Right lobe of liver (tissue), 6 donors: ENCODE measurements at regions not wholly inside any gene's neighbourhood (a gene's known extent, or its start where the extent isn't known, plus 50 kb on each side); places are given as distances from the start of the nearest gene placed in this dataset.

ENCODE experiments used
- ATAC-seq, 4 donors: fragments of 200-7000 bp; cut with Tn5 transposase; one replicate each; pipeline ENCODE4 v1.9.1; 2020; ENCODE audit warnings: mild to moderate bottlenecking in 4 of 4, moderate library complexity in 4 of 4
- DNase-seq, 3 donors: peaks; one replicate each; pipeline ENCODE4 v3.0.0-alpha.2; 2020
- H3K27ac ChIP-seq, 3 donors: fragments of 200-600 bp; one replicate each; pipeline ENCODE4 v1.8.0; 2022
- H3K27me3 ChIP-seq, 2 donors: fragments of 200-600 bp; one replicate each; pipeline ENCODE4 v1.8.0; 2022
- H3K36me3 ChIP-seq, 4 donors: fragments of 200-600 bp; sonication (generic) in 1 of 4; one replicate each; pipeline versions ENCODE4 v1.5.1 to v1.8.0; 2017 to 2022; ENCODE audit warnings: control low read depth in 1 of 4
- H3K4me1 ChIP-seq, 4 donors: fragments of 200-600 bp; sonication (generic) in 1 of 4; one replicate each; pipeline versions ENCODE4 v1.5.1 to v1.8.0; 2017 to 2022; ENCODE audit warnings: control low read depth in 1 of 4
- H3K4me3 ChIP-seq, 3 donors: fragments of 200-600 bp; one replicate each; pipeline ENCODE4 v1.8.0; 2022
- H3K9me3 ChIP-seq, 4 donors: fragments of 200-600 bp; sonication (generic) in 1 of 4; one replicate each; pipeline versions ENCODE4 v1.5.1 to v1.8.0; 2017 to 2022; ENCODE audit warnings: control low read depth in 1 of 4
- POLR2A ChIP-seq: fragments of 450-650 bp; IDR thresholded peaks from one replicate; pipeline ENCODE4 v1.6.1; 2017; ENCODE audit warnings: antibody characterized with exemption, mild to moderate bottlenecking
- WGBS: methylation state at CpG from one replicate; pipeline ENCODE4 v1.1.6; 2018; ENCODE audit warnings: low coverage, low lambda C conversion rate; ENCODE audit not compliant: insufficient coverage; ENCODE audit errors: missing lambda C conversion rate; 5-methylcytosine and 5-hydroxymethylcytosine counted together
- intact Hi-C, 2 donors: fragments of 100-400 bp; cut with DNase I; formaldehyde crosslinking; loops; one replicate each; pipeline versions ENCODE4 v1.11.2 to v1.14.1; 2022
- TF ChIP-seq, protein P1 (sequence below), 4 donors: fragments of 200-600 bp in 3 of 4; fragments of 450-650 bp in 1 of 4; IDR thresholded peaks; one replicate each; pipeline versions ENCODE4 v1.5.1 to v1.8.0; 2016 to 2022; ENCODE audit warnings: antibody characterized with exemption in 4 of 4, mild to moderate bottlenecking in 2 of 4
- donor health status: DM: no; HTN: yes; CAD: no.
- donor health status: DM: no; HTN: no; CAD: no.
- donor health status: DM: no; HTN: no; CAD: no.
- donor health status: DM: no; HTN: yes; CAD: no.
- donor health status: DM: no; HTN: yes; CAD: no.

DNA sequence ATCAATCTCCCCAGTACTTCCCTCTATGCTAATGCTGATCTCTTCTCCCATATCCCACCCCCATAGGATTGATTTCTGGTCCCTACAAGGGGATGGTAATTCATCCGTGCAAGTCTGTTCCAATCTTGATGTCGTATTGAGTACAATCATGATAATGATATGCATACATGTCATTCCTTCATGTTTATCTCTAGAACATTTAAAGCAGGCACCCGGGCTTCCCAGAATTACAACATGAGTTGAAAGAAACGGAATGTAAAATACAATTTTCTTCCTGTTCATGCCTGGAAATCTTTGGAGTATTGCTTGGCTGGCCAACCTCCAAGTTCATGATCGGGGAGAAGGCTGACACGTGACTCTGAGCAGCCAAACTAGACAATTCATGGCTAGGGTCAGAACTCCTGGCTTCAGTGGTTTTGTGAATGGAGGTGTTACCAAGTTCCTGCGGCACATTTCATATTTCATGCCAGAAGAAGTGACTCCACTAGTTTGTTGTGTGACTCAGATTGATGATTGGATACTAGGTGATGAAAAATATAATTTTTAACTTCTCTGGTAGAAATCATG lies 66.6 kb downstream of the C9orf152 start:
- peak in 1 of 4 donors; percentile 33 for ATAC-seq
- Histone ChIP-seq H3K27ac (no peak overlapping the region), H3K4me1 (peaks cover 0 to 26% (median 10%) of the 10 kb centered on the region in 4 donors), H3K9me3 (no peaks in the 10 kb centered on the region), H3K4me3 (no peak overlapping the region), H3K36me3 (peaks cover 0 to 21% (median 7%) of the 10 kb centered on the region in 4 donors), H3K27me3 (no peaks in the 10 kb centered on the region)
- DNase-seq: no peak
- TF ChIP-seq, protein P1, sequence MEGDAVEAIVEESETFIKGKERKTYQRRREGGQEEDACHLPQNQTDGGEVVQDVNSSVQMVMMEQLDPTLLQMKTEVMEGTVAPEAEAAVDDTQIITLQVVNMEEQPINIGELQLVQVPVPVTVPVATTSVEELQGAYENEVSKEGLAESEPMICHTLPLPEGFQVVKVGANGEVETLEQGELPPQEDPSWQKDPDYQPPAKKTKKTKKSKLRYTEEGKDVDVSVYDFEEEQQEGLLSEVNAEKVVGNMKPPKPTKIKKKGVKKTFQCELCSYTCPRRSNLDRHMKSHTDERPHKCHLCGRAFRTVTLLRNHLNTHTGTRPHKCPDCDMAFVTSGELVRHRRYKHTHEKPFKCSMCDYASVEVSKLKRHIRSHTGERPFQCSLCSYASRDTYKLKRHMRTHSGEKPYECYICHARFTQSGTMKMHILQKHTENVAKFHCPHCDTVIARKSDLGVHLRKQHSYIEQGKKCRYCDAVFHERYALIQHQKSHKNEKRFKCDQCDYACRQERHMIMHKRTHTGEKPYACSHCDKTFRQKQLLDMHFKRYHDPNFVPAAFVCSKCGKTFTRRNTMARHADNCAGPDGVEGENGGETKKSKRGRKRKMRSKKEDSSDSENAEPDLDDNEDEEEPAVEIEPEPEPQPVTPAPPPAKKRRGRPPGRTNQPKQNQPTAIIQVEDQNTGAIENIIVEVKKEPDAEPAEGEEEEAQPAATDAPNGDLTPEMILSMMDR (IDR thresholded peaks at IDR 0.05): no peak
- no peak for TF ChIP-seq POLR2A
- WGBS: 53% methylated on average over 7 of the region's 7 CpGs
- intact Hi-C loops: no loop called here

DNA sequence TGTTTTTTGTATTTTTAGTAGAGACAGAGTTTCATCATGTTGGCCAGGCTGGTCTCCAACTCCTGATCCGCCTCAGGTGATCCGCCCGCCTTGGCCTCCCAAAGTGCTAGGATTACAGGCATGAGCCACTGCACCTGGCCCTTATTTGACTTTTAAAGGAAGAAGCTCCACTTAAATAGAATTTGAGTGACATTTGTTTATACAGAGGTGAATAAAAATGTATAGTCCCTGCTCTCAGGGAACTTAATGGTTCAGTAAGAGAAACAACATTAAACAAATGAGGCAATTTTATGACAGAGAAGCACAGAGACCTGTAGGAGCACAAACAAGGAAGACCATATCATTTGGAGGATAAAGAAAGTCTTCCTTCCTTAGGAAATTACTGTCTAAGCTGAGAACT lies 65.7 kb downstream of the C9orf152 start:
- H3K36me3 ChIP-seq: peaks cover 0 to 12% (median 5%) of the 10 kb centered on the region in 4 donors
- peaks cover 0 to 26% (median 10%) of the 10 kb centered on the region in 4 donors for H3K4me1 ChIP-seq
- TF ChIP-seq, protein P1 (IDR thresholded peaks at IDR 0.05): no peak
- TF ChIP-seq POLR2A: no peak
- DNase-seq (no peak), ATAC-seq (no peak)
- H3K27me3 ChIP-seq: no peaks in the 10 kb centered on the region
- no peak overlapping the region for H3K27ac ChIP-seq
- H3K4me3 ChIP-seq: no peak overlapping the region
- intact Hi-C loops: no loop called here
- H3K9me3 ChIP-seq: no peaks in the 10 kb centered on the region
- WGBS: 55% methylated on average over 3 of the region's 3 CpGs

DNA sequence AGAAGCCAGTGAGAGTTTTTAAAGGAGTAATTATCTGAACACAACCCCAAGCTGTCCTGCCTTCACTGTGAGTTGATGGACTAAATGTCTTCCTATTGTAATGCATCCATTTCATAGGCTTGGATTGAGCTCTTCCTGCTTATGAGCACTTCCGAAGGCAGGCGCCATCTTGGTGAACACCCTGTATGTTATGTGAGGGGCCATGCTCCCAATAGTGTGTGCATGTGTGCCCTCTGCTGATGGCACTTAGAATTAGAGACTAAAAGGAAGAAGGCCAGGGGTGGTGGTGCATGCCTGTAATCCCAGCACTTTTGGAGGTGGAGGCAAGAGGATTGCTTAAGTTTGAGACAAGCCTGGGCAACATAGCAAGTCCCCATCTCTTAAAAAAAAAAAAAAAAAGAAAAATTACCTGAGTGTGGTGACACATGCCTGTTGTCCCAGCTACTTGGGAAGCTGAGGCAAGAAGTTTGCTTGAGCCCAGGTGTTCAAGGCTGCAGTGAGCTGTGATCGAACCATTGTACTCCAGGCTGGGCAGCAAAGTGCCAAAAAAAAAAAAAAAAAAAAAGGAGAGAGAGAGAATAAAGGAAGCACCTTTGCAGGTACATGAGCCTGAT lies 65.0 kb downstream of the C9orf152 start:
- intact Hi-C loops: no loop called here
- TF ChIP-seq, protein P1 (IDR thresholded peaks at IDR 0.05): no peak
- TF ChIP-seq POLR2A: no peak
- Histone ChIP-seq H3K9me3 (no peaks in the 10 kb centered on the region), H3K4me3 (no peak overlapping the region), H3K27ac (peak overlapping the region; percentile 26 to 63 (median 39)), H3K4me1 (peaks cover 0 to 26% (median 10%) of the 10 kb centered on the region in 4 donors), H3K27me3 (no peaks in the 10 kb centered on the region), H3K36me3 (peaks cover 0 to 5% (median 2%) of the 10 kb centered on the region in 4 donors)
- DNase-seq (no peak), ATAC-seq (peak in 1 of 4 donors; percentile 7)
- WGBS: 27% methylated on average over 1 of the region's 3 CpGs

DNA sequence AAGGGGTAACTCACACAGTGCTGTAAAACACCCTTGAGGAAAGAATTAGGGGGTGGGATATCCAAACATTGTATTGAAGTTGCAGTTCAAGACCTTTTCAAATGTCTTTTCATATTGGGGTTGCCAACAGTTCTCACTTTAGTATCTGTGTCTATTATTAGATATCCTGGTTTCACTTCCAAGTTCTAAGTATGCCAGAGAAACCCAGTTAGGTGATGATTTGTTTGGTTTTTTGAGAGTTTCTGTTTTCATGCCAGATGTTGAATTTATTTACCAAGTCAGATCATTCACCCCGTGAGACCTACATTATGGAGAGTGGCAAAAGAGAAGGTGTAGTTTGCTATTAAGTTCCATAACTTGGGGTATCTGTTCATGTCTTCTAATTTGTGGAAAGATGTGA lies 64.5 kb downstream of the C9orf152 start:
- Histone ChIP-seq H3K9me3 (no peaks in the 10 kb centered on the region), H3K27ac (peak overlapping the region; percentile 26 to 63 (median 39)), H3K36me3 (no peaks in the 10 kb centered on the region), H3K27me3 (no peaks in the 10 kb centered on the region), H3K4me1 (peaks cover 0 to 26% (median 10%) of the 10 kb centered on the region in 4 donors), H3K4me3 (no peak overlapping the region)
- DNase-seq (no peak), ATAC-seq (peak; percentile 74 to 78 (median 76))
- no peak for TF ChIP-seq POLR2A
- TF ChIP-seq, protein P1 (IDR thresholded peaks at IDR 0.05): no peak
- intact Hi-C loops: no loop called here
- 4% methylated on average over 1 of the region's 1 CpG for WGBS
